CD4-positive, CD25-positive, alpha-beta regulatory T cell (primary cell): ENCODE measurements at regions not wholly inside any gene's neighbourhood (a gene's known extent, or its start where the extent isn't known, plus 50 kb on each side); places are given as distances from the start of the nearest gene placed in this dataset.
"Not testable (repeated sequence)": the region's sequence is repeated elsewhere in the genome, so short reads cannot be mapped to it uniquely, and the experiment has no call there.

Experiments
- ATAC-seq, 2 donors: fragments of 150-1000 bp; cut with Tn5 transposase; one replicate each; pipeline ENCODE4 v1.10.0; 2021; ENCODE audit warnings: low read depth in 2 of 2, moderate number of reproducible peaks in 2 of 2, moderate library complexity in 1 of 2
- DNase-seq, 3 donors: peaks; one replicate each; pipeline versions ENCODE4 v3.0.0 to v3.0.0-alpha.2; 2012 to 2022; ENCODE audit warnings: mixed read lengths in 1 of 3
- H3K27ac ChIP-seq: one replicate; pipeline ENCODE4 v1.7.0; 2013; ENCODE audit warnings: mild to moderate bottlenecking, low read length; ENCODE audit not compliant: insufficient read depth, poor library complexity, severe bottlenecking
- H3K27me3 ChIP-seq: one replicate; pipeline ENCODE4 v1.7.0; 2013; ENCODE audit warnings: low read length; ENCODE audit not compliant: control insufficient read depth, insufficient read depth
- H3K36me3 ChIP-seq: one replicate; pipeline ENCODE4 v1.7.0; 2013; ENCODE audit warnings: mild to moderate bottlenecking, low read length, moderate library complexity; ENCODE audit not compliant: control insufficient read depth, insufficient read depth
- H3K4me1 ChIP-seq: 2 replicates; pipeline ENCODE4 v1.7.0; 2013; ENCODE audit warnings: mild to moderate bottlenecking, low read length; ENCODE audit not compliant: insufficient read depth, control insufficient read depth, poor library complexity, severe bottlenecking
- H3K4me3 ChIP-seq: one replicate; pipeline ENCODE4 v1.7.0; 2013; ENCODE audit warnings: low read depth, mild to moderate bottlenecking, low read length, moderate library complexity
- H3K9me3 ChIP-seq, 2 experiments: 1 replicate in 1 of 2; 2 replicates in 1 of 2; pipeline ENCODE4 v1.7.0; 2013; ENCODE audit warnings: low read length in 2 of 2, mild to moderate bottlenecking in 1 of 2, moderate library complexity in 1 of 2; ENCODE audit not compliant: control insufficient read depth in 2 of 2
- H3K27ac Mint-ChIP-seq, 3 donors: one replicate each; pipeline ENCODE4 v1.8.0; 2020 to 2022; ENCODE audit warnings: mild to moderate bottlenecking in 3 of 3, mixed read lengths in 3 of 3, moderate library complexity in 2 of 3
- H3K27me3 Mint-ChIP-seq: one replicate; pipeline ENCODE4 v1.8.0; 2022; ENCODE audit warnings: mild to moderate bottlenecking, mixed read lengths
- H3K36me3 Mint-ChIP-seq: one replicate; pipeline ENCODE4 v1.8.0; 2020; ENCODE audit warnings: mixed read lengths
- H3K4me1 Mint-ChIP-seq, 4 donors: one replicate each; pipeline ENCODE4 v1.8.0; 2020 to 2022; ENCODE audit warnings: mixed read lengths in 4 of 4, mild to moderate bottlenecking in 1 of 4
- H3K4me3 Mint-ChIP-seq, 4 donors: one replicate each; pipeline ENCODE4 v1.8.0; 2020 to 2022; ENCODE audit warnings: mild to moderate bottlenecking in 4 of 4, mixed read lengths in 4 of 4, moderate library complexity in 3 of 4
- H3K9me3 Mint-ChIP-seq, 7 donors: one replicate each; pipeline ENCODE4 v1.8.0; 2020 to 2022; ENCODE audit warnings: mixed read lengths in 7 of 7, mild to moderate bottlenecking in 3 of 7, moderate library complexity in 2 of 7

GRCh38 chr16:62752854-62753253 is 716.6 kb upstream of the CDH8 start:
- H3K9me3 ChIP-seq = peaks cover 0 to 4% of the 10 kb centered on the region in 2 experiments
- no peaks in the 10 kb centered on the region for H3K27me3 ChIP-seq
- Mint-ChIP-seq H3K9me3 (peaks cover 2 to 31% (median 5%) of the 10 kb centered on the region in 7 donors), H3K27me3 (no peaks in the 10 kb centered on the region), H3K4me3 (no peak overlapping the region), H3K27ac (no peak overlapping the region), H3K36me3 (no peaks in the 10 kb centered on the region), H3K4me1 (no peaks in the 10 kb centered on the region)
- H3K27ac ChIP-seq = no peak overlapping the region
- no peaks in the 10 kb centered on the region for H3K4me1 ChIP-seq
- ATAC-seq (no peak), DNase-seq (no peak)
- no peaks in the 10 kb centered on the region for H3K36me3 ChIP-seq
- H3K4me3 ChIP-seq = no peak overlapping the region

- Histone ChIP-seq H3K4me3 (no peak overlapping the region), H3K36me3 (no peaks in the 10 kb centered on the region), H3K4me1 (no peaks in the 10 kb centered on the region), H3K9me3 (peaks cover 0 to 4% of the 10 kb centered on the region in 2 experiments), H3K27ac (no peak overlapping the region), H3K27me3 (no peaks in the 10 kb centered on the region)
- Mint-ChIP-seq H3K27ac (no peak overlapping the region), H3K9me3 (peaks cover 4 to 39% (median 12%) of the 10 kb centered on the region in 7 donors), H3K4me3 (no peak overlapping the region), H3K36me3 (no peaks in the 10 kb centered on the region), H3K27me3 (no peaks in the 10 kb centered on the region), H3K4me1 (no peaks in the 10 kb centered on the region)
- no peak for DNase-seq
- ATAC-seq = no peak
Observed at GRCh38 chr16:62751218-62751617, 715.0 kb upstream of the CDH8 start.

GRCh38 chr16:62741692-62742091 is 705.5 kb upstream of the CDH8 start:
- DNase-seq (no peak), ATAC-seq (no peak)
- Histone ChIP-seq H3K4me3 (no peak overlapping the region), H3K27me3 (no peaks in the 10 kb centered on the region), H3K27ac (no peak overlapping the region), H3K9me3 (peaks cover 12 to 17% of the 10 kb centered on the region in 2 experiments), H3K4me1 (no peaks in the 10 kb centered on the region), H3K36me3 (no peaks in the 10 kb centered on the region)
- Mint-ChIP-seq H3K36me3 (no peaks in the 10 kb centered on the region), H3K4me1 (no peaks in the 10 kb centered on the region), H3K4me3 (no peak overlapping the region), H3K9me3 (peaks cover 5 to 55% (median 17%) of the 10 kb centered on the region in 7 donors), H3K27ac (no peak overlapping the region), H3K27me3 (no peaks in the 10 kb centered on the region)

- no peak for DNase-seq
Observed at GRCh38 chr16:62738666-62739460, 702.6 kb upstream of the CDH8 start.

GRCh38 chr16:62732092-62732491 is 695.9 kb upstream of the CDH8 start:
- H3K4me1 ChIP-seq = no peaks in the 10 kb centered on the region
- no peak overlapping the region for H3K27ac ChIP-seq
- no peaks in the 10 kb centered on the region for H3K36me3 ChIP-seq
- H3K4me3 ChIP-seq = no peak overlapping the region
- no peak for ATAC-seq
- Mint-ChIP-seq H3K9me3 (peaks cover 0 to 20% (median 9%) of the 10 kb centered on the region in 7 donors), H3K27ac (no peak overlapping the region), H3K4me3 (no peak overlapping the region), H3K4me1 (no peaks in the 10 kb centered on the region), H3K27me3 (no peaks in the 10 kb centered on the region), H3K36me3 (no peaks in the 10 kb centered on the region)
- H3K9me3 ChIP-seq = peaks cover 0 to 2% of the 10 kb centered on the region in 2 experiments
- DNase-seq = no peak
- H3K27me3 ChIP-seq = no peaks in the 10 kb centered on the region

More at GRCh38 chr16:62738666-62739460, 702.6 kb upstream of the CDH8 start:
- no peaks in the 10 kb centered on the region for H3K4me1 ChIP-seq
- H3K27me3 ChIP-seq = no peaks in the 10 kb centered on the region
- no peak overlapping the region for H3K27ac ChIP-seq
- H3K36me3 ChIP-seq = no peaks in the 10 kb centered on the region
- Mint-ChIP-seq H3K27me3 (no peaks in the 10 kb centered on the region), H3K4me1 (no peaks in the 10 kb centered on the region), H3K27ac (no peak overlapping the region), H3K9me3 (peaks cover 4 to 42% (median 7%) of the 10 kb centered on the region in 7 donors), H3K36me3 (no peaks in the 10 kb centered on the region), H3K4me3 (no peak overlapping the region)
- no peak overlapping the region for H3K4me3 ChIP-seq
- ATAC-seq = no peak
- H3K9me3 ChIP-seq = peaks cover 10 to 11% of the 10 kb centered on the region in 2 experiments

GRCh38 chr16:62724670-62725269 is 688.5 kb upstream of the CDH8 start:
- DNase-seq = not testable (repeated sequence)

GRCh38 chr16:62720651-62721050 is 684.4 kb upstream of the CDH8 start:
- no peak overlapping the region for H3K27ac Mint-ChIP-seq
- H3K9me3 ChIP-seq = no peaks in the 10 kb centered on the region
- no peaks in the 10 kb centered on the region for H3K36me3 Mint-ChIP-seq
- no peak overlapping the region for H3K4me3 ChIP-seq
- H3K9me3 Mint-ChIP-seq = peaks cover 5 to 34% (median 15%) of the 10 kb centered on the region in 7 donors
- no peaks in the 10 kb centered on the region for H3K4me1 Mint-ChIP-seq
- ATAC-seq (no peak), DNase-seq (no peak)
- H3K27me3 Mint-ChIP-seq = no peaks in the 10 kb centered on the region
- H3K4me1 ChIP-seq = no peaks in the 10 kb centered on the region
- H3K36me3 ChIP-seq = no peaks in the 10 kb centered on the region
- no peak overlapping the region for H3K4me3 Mint-ChIP-seq
- H3K27ac ChIP-seq = no peak overlapping the region
- H3K27me3 ChIP-seq = no peaks in the 10 kb centered on the region

More at GRCh38 chr16:62724670-62725269, 688.5 kb upstream of the CDH8 start:
- not testable (repeated sequence) for H3K27ac Mint-ChIP-seq, H3K4me3 ChIP-seq, H3K27ac ChIP-seq, H3K36me3 ChIP-seq, H3K36me3 Mint-ChIP-seq, H3K27me3 Mint-ChIP-seq, H3K9me3 ChIP-seq, ATAC-seq, H3K4me3 Mint-ChIP-seq, H3K27me3 ChIP-seq, H3K4me1 ChIP-seq, H3K4me1 Mint-ChIP-seq
- H3K9me3 Mint-ChIP-seq = peaks cover 4 to 36% (median 16%) of the 10 kb centered on the region in 7 donors
